ENCODE measurements at regions not wholly inside any gene's neighbourhood (a gene's known extent, or its start where the extent isn't known, plus 50 kb on each side); places are given as distances from the start of the nearest gene placed in this dataset.
"Not testable (repeated sequence)": the region's sequence is repeated elsewhere in the genome, so short reads cannot be mapped to it uniquely, and the experiment has no call there.

- intact Hi-C loops (cut with DNase I; ENCODE audit: low total_unique reads), result no loop called here
- no peak overlapping the region for H3K27ac ChIP-seq
- no peaks in the 10 kb centered on the region for H3K36me3 ChIP-seq
- TF ChIP-seq POLR2AphosphoS5 (IDR thresholded peaks at IDR 0.05), result no peak
- no peak for TF ChIP-seq POLR2A (IDR thresholded peaks at IDR 0.05)
- TF ChIP-seq, protein P1, sequence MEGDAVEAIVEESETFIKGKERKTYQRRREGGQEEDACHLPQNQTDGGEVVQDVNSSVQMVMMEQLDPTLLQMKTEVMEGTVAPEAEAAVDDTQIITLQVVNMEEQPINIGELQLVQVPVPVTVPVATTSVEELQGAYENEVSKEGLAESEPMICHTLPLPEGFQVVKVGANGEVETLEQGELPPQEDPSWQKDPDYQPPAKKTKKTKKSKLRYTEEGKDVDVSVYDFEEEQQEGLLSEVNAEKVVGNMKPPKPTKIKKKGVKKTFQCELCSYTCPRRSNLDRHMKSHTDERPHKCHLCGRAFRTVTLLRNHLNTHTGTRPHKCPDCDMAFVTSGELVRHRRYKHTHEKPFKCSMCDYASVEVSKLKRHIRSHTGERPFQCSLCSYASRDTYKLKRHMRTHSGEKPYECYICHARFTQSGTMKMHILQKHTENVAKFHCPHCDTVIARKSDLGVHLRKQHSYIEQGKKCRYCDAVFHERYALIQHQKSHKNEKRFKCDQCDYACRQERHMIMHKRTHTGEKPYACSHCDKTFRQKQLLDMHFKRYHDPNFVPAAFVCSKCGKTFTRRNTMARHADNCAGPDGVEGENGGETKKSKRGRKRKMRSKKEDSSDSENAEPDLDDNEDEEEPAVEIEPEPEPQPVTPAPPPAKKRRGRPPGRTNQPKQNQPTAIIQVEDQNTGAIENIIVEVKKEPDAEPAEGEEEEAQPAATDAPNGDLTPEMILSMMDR (IDR thresholded peaks at IDR 0.05 in 8 of 11, conservative IDR thresholded peaks at IDR 0.05 in 3 of 11), result no peak
- 82 to 93% (median 89%) methylated on average over 8 of the region's 8 CpGs for WGBS, 5 donors
- no peaks in the 10 kb centered on the region for H3K9me3 ChIP-seq
- DNase-seq, result no peak
- no peak overlapping the region for H3K4me3 ChIP-seq
- peaks cover 3 to 28% (median 5%) of the 10 kb centered on the region in 6 donors for H3K4me1 ChIP-seq
- peaks cover 0 to 13% (median 0%) of the 10 kb centered on the region in 7 donors for H3K27me3 ChIP-seq (replicated peaks in 1 of 7)
Observed at GRCh38 chr5:17127743-17128231, 89.6 kb upstream of the BASP1 start.

DNA sequence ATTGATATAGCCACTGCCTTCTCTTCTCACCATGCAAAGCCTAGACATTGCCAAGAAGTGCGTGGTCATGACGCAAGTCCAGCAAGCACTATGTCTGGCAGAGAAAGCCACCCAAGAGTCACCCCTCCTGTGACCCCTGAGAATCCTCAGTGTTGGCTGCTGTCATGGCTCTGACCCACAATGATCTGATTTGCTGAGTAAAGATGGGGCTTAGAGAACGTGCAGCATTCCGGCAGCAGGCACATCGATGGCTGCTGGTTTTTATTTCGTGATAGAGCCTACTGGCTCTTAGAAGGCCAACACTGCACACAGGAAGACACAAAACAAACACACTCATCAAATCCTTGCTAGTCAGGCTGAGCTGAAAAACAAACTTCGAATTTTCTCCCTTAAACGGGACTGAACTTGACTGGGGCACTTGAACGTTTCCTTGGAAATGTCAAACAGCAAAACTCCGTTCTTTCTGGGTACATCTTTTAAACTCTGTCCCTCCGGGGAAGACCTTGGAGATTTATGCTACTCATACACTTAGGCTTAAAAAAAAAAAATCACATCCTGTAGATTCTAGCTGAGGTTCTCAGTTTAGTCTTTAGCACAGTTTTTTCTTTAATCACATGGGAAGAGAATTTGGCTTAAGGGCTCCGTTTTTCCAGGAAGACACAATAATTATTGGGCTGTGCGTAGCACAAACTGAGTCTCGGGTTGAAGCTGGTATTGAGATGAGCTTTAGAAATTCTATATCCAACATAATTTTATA is 88.2 kb upstream of the BASP1 start:
- intact Hi-C loops (cut with DNase I; ENCODE audit: low total_unique reads), result no loop called here
- TF ChIP-seq POLR2AphosphoS5 (IDR thresholded peaks at IDR 0.05) (no peak), POLR2A (IDR thresholded peaks at IDR 0.05) (no peak)
- TF ChIP-seq, protein P1 (IDR thresholded peaks at IDR 0.05 in 8 of 11, conservative IDR thresholded peaks at IDR 0.05 in 3 of 11), result no peak
- no peak for DNase-seq
- peaks cover 3 to 32% (median 5%) of the 10 kb centered on the region in 6 donors for H3K4me1 ChIP-seq
- 45 to 69% (median 56%) methylated on average over 14 of the region's 14 CpGs for WGBS, 5 donors
- H3K27ac ChIP-seq, result peak overlapping the region in 5 of 8 donors; percentile 29 to 53 (median 37)
- H3K9me3 ChIP-seq, result no peaks in the 10 kb centered on the region
- peaks cover 0 to 13% (median 0%) of the 10 kb centered on the region in 7 donors for H3K27me3 ChIP-seq (replicated peaks in 1 of 7)
- H3K36me3 ChIP-seq, result no peaks in the 10 kb centered on the region
- H3K4me3 ChIP-seq, result no peak overlapping the region

DNA sequence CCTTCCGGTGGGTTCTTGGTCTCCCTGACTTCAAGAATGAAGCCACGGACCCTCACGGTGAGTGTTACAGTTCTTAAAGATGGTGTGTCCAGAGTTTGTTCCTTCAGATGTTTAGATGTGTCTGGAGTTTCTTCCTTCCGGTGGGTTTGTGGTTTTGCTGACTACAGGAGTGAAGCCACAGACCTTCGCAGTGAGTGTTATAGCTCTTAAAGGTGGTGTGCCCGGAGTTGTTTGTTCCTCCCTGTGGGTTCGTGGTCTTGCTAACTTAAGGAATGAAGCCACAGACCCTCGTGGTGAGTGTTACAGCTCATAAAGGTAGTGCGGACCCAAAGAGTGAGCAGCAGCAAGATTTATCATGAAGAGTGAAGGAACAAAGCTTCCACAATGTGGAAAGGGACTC is 87.1 kb upstream of the BASP1 start:
- DNase-seq; H3K9me3 ChIP-seq; H3K36me3 ChIP-seq; H3K4me3 ChIP-seq; intact Hi-C loops (cut with DNase I; ENCODE audit: low total_unique reads): not testable (repeated sequence)
- Histone ChIP-seq H3K4me1 (peaks cover 3 to 32% (median 5%) of the 10 kb centered on the region in 6 donors), H3K27ac (peak overlapping the region in 2 of 8 donors; percentile 37 to 53), H3K27me3 (replicated peaks in 1 of 7) (peaks cover 0 to 13% (median 0%) of the 10 kb centered on the region in 7 donors)
- WGBS, 5 donors, result 27 to 58% (median 31%) methylated on average over 9 of the region's 9 CpGs

GRCh38 chr5:17132444-17133083 is 84.9 kb upstream of the BASP1 start:
- WGBS, 5 donors, result 43 to 52% (median 50%) methylated on average over 4 of the region's 4 CpGs
- intact Hi-C loops (cut with DNase I; ENCODE audit: low total_unique reads), result no loop called here

More at GRCh38 chr5:17132444-17133083, 84.9 kb upstream of the BASP1 start:
- no peak overlapping the region for H3K27ac ChIP-seq
- peaks cover 0 to 13% (median 0%) of the 10 kb centered on the region in 7 donors for H3K27me3 ChIP-seq (replicated peaks in 1 of 7)
- DNase-seq, result no peak
- H3K4me3 ChIP-seq, result no peak overlapping the region
- TF ChIP-seq POLR2AphosphoS5 (IDR thresholded peaks at IDR 0.05), result no peak
- TF ChIP-seq, protein P1 (IDR thresholded peaks at IDR 0.05 in 8 of 11, conservative IDR thresholded peaks at IDR 0.05 in 3 of 11), result peak in 10 of 11 experiments; percentile 27 to 69 (median 59)
- peaks cover 3 to 32% (median 5%) of the 10 kb centered on the region in 6 donors for H3K4me1 ChIP-seq
- no peaks in the 10 kb centered on the region for H3K9me3 ChIP-seq
- H3K36me3 ChIP-seq, result no peaks in the 10 kb centered on the region

All from spleen (tissue), 11 donors.